ENCODE measurements at regions not wholly inside any gene's neighbourhood (a gene's known extent, or its start where the extent isn't known, plus 50 kb on each side); places are given as distances from the start of the nearest gene placed in this dataset.

DNA sequence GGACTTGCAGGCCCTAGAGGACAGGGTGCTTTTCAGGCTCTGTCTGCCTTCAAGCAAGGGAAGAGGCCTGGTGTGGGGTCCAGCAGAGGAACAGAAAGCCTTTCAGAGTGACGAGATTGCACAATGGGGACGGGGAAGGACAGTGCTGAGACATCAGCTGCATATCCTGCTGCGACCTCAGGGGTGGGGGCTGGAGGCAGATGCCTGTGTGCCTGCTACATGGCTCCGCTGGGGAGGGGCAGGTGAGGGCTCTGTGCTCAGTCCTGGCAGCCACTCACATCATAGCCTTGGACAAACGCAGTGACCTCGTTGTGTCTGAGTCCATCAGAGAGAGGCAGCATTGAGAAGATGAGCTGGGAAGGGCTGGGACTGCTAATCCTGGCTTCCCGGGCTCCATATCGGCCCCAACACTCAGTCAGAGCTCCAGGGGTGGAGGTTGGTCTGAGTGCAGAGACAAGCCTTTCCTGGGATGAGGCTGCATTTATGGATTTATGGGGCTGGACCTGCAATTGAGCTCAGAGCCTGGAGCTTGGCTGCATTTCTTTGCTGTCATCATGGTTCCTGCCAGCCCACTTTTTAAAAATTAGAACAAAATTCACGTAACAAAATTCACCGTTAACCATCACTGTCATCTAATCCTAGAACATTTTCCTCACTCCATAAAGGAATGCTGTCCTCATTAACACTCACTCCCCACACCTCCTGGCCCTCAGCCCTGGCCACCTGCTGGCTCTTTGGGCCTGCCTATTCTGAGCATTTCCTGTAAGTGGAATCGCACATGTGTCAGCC lies 196.9 kb upstream of the SLC24A3 start:
- H3K4me3 Mint-ChIP-seq, result peak overlapping the region in 1 of 2 donors; percentile 70
- H3K27me3 ChIP-seq (ENCODE audit: control insufficient read depth in 2 of 2, insufficient read depth in 2 of 2, low read length in 2 of 2), result no peaks in the 10 kb centered on the region
- peaks cover 42 to 50% of the 10 kb centered on the region in 2 donors for H3K4me1 ChIP-seq (ENCODE audit: control insufficient read depth in 1 of 2, insufficient read depth in 2 of 2, low read length in 2 of 2)
- H3K27ac ChIP-seq (ENCODE audit: low read depth in 1 of 2, low read length in 2 of 2), result peak overlapping the region in 1 of 2 donors; percentile 38
- peaks cover 0 to 4% (median 0%) of the 10 kb centered on the region in 7 donors for H3K9me3 Mint-ChIP-seq
- peak overlapping the region; percentile 25 for H2AFZ ChIP-seq (ENCODE audit: insufficient read depth, low read depth, low read length, poor library complexity, severe bottlenecking)
- no peaks in the 10 kb centered on the region for H3K9me3 ChIP-seq (replicated peaks in 1 of 2; ENCODE audit: control insufficient read depth in 1 of 2, insufficient read depth in 1 of 2, low read length in 2 of 2)
- TF ChIP-seq, protein P1, sequence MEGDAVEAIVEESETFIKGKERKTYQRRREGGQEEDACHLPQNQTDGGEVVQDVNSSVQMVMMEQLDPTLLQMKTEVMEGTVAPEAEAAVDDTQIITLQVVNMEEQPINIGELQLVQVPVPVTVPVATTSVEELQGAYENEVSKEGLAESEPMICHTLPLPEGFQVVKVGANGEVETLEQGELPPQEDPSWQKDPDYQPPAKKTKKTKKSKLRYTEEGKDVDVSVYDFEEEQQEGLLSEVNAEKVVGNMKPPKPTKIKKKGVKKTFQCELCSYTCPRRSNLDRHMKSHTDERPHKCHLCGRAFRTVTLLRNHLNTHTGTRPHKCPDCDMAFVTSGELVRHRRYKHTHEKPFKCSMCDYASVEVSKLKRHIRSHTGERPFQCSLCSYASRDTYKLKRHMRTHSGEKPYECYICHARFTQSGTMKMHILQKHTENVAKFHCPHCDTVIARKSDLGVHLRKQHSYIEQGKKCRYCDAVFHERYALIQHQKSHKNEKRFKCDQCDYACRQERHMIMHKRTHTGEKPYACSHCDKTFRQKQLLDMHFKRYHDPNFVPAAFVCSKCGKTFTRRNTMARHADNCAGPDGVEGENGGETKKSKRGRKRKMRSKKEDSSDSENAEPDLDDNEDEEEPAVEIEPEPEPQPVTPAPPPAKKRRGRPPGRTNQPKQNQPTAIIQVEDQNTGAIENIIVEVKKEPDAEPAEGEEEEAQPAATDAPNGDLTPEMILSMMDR (IDR thresholded peaks at IDR 0.05), result no peak
- H3K36me3 ChIP-seq (replicated peaks in 1 of 2; ENCODE audit: control insufficient read depth in 1 of 2, insufficient read depth in 2 of 2, low read length in 2 of 2), result no peaks in the 10 kb centered on the region
- peak overlapping the region; percentile 29 for H3K9ac ChIP-seq (ENCODE audit: insufficient read depth, low read length, poor library complexity, severe bottlenecking)
- intact Hi-C loops (cut with micrococcal nuclease), result no loop called here
- H3K79me2 ChIP-seq (ENCODE audit: insufficient read depth, low read length), result no peaks in the 10 kb centered on the region
- no peaks in the 10 kb centered on the region for H4K20me1 ChIP-seq (ENCODE audit: insufficient read depth, low read length)
- H3K36me3 Mint-ChIP-seq, result no peaks in the 10 kb centered on the region
- H3K4me1 Mint-ChIP-seq, result peaks cover 56% of the 10 kb centered on the region
- H3K4me3 ChIP-seq (replicated peaks in 1 of 3; ENCODE audit: low read depth in 2 of 3, low read length in 3 of 3), result no peak overlapping the region
- H3K4me2 ChIP-seq (replicated peaks; ENCODE audit: extremely low read depth, low read length, poor library complexity, severe bottlenecking), result peak overlapping the region; percentile 38
- peaks cover 0 to 3% (median 2%) of the 10 kb centered on the region in 3 donors for H3K27me3 Mint-ChIP-seq (ENCODE audit: low read depth in 3 of 3)
- WGBS (ENCODE audit: insufficient coverage), result 37% methylated on average over 9 of the region's 11 CpGs
- peak; percentile 42 to 65 (median 43) for DNase-seq
- H3K27ac Mint-ChIP-seq, result peak overlapping the region in 4 of 7 donors; percentile 28 to 61 (median 43)

DNA sequence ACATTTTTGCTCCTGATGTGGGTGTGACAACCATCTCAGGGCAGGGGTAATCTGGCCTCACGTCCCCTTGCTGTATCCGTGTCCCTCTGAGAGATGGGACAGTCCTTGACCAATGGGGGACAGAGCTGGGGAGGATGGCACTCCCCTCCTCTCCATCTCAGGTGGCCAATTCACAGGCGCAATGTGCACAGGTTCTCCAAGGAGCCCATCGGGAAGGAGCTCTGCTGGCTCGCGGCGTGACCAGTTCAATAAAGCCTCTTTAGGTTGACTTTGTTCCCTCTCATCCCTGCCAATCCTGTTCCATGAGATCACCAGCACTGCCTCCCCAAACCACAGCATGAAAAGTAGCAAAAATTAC lies 196.3 kb upstream of the SLC24A3 start:
- Histone ChIP-seq H4K20me1 (ENCODE audit: insufficient read depth, low read length) (no peaks in the 10 kb centered on the region), H3K27me3 (ENCODE audit: control insufficient read depth in 2 of 2, insufficient read depth in 2 of 2, low read length in 2 of 2) (no peaks in the 10 kb centered on the region), H3K4me3 (replicated peaks in 1 of 3; ENCODE audit: low read depth in 2 of 3, low read length in 3 of 3) (no peak overlapping the region), H2AFZ (ENCODE audit: insufficient read depth, low read depth, low read length, poor library complexity, severe bottlenecking) (peak overlapping the region; percentile 25), H3K27ac (ENCODE audit: low read depth in 1 of 2, low read length in 2 of 2) (no peak overlapping the region), H3K9ac (ENCODE audit: insufficient read depth, low read length, poor library complexity, severe bottlenecking) (no peak overlapping the region), H3K4me2 (replicated peaks; ENCODE audit: extremely low read depth, low read length, poor library complexity, severe bottlenecking) (no peak overlapping the region), H3K36me3 (replicated peaks in 1 of 2; ENCODE audit: control insufficient read depth in 1 of 2, insufficient read depth in 2 of 2, low read length in 2 of 2) (no peaks in the 10 kb centered on the region), H3K9me3 (replicated peaks in 1 of 2; ENCODE audit: control insufficient read depth in 1 of 2, insufficient read depth in 1 of 2, low read length in 2 of 2) (peaks cover 0 to 2% of the 10 kb centered on the region in 2 donors), H3K79me2 (ENCODE audit: insufficient read depth, low read length) (no peaks in the 10 kb centered on the region), H3K4me1 (ENCODE audit: control insufficient read depth in 1 of 2, insufficient read depth in 2 of 2, low read length in 2 of 2) (peaks cover 42 to 50% of the 10 kb centered on the region in 2 donors)
- H3K4me1 Mint-ChIP-seq, result peaks cover 56% of the 10 kb centered on the region
- no peak overlapping the region for H3K27ac Mint-ChIP-seq
- peaks cover 0 to 5% (median 2%) of the 10 kb centered on the region in 3 donors for H3K27me3 Mint-ChIP-seq (ENCODE audit: low read depth in 3 of 3)
- no peak for DNase-seq
- 93% methylated on average over 5 of the region's 7 CpGs for WGBS (ENCODE audit: insufficient coverage)
- intact Hi-C loops (cut with micrococcal nuclease), result no loop called here
- H3K4me3 Mint-ChIP-seq, result no peak overlapping the region
- peaks cover 0 to 6% (median 3%) of the 10 kb centered on the region in 7 donors for H3K9me3 Mint-ChIP-seq
- TF ChIP-seq, protein P1 (IDR thresholded peaks at IDR 0.05), result no peak
- no peaks in the 10 kb centered on the region for H3K36me3 Mint-ChIP-seq

Data from CD14-positive monocyte (primary cell).